HG02973 (cell line): ENCODE measurements at regions not wholly inside any gene's neighbourhood (a gene's known extent, or its start where the extent isn't known, plus 50 kb on each side); places are given as distances from the start of the nearest gene placed in this dataset.
A peak's percentile ranks its signal among the peaks of the same experiment; 100 is the strongest.

Experiments used
- ATAC-seq: cut with Tn5 transposase; IDR thresholded peaks from one replicate; pipeline ENCODE4 v1.9.1; 2021; ENCODE audit warnings: moderate library complexity; ENCODE audit not compliant: unreplicated experiment

GRCh38 chr4:149296503-149296902, 519.1 kb downstream of the IQCM start:
- ATAC-seq: no peak

DNA sequence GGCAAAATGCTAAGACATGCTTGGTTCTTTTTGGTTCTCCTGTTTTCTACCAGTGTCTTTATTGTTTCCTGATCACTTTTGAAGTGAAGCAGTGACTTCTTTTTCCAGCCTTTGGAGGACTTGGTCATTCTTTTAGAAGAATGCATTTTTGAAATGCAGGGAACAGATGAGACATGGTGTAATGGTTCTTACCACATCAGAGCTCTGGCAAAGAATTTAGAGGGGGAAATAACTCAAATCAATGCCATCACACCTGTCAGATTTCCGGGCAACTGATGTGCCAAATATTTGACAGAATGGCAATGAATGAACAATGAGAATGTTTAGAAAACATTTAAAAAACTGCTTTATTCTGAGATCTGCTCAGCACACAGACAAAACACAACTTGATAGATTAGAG, 519.6 kb downstream of the IQCM start:
- ATAC-seq: no peak

GRCh38 chr4:149294601-149295000, 521.0 kb downstream of the IQCM start:
- ATAC-seq: no peak

DNA sequence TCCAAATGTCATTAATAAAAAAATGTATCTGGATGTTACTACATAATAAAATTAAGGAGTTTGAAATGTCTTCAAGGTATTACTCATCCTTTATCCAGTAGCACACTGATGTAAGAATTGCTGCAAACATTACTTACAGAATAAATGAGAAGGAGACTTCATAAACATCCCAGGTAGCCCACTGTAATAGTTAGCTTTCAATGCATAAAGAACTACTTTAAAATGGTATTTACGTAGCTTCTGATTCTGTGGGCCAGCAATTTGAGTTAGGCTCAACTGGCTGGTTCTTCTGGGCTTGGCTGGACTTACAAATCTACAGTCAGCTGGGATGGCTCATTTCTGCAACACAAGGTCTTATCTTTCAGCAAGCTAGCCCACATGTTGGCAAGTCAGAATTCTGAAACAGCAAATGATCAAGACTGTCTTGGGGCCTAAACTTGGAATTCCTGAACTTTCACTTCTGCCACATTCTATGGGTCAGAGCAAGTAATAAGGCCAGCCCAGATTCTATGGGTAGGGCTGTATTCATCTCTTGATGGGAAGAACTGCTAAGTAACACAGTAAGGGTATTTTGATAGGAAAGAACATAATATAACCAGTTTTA, 522.5 kb downstream of the IQCM start:
- no peak for ATAC-seq

DNA sequence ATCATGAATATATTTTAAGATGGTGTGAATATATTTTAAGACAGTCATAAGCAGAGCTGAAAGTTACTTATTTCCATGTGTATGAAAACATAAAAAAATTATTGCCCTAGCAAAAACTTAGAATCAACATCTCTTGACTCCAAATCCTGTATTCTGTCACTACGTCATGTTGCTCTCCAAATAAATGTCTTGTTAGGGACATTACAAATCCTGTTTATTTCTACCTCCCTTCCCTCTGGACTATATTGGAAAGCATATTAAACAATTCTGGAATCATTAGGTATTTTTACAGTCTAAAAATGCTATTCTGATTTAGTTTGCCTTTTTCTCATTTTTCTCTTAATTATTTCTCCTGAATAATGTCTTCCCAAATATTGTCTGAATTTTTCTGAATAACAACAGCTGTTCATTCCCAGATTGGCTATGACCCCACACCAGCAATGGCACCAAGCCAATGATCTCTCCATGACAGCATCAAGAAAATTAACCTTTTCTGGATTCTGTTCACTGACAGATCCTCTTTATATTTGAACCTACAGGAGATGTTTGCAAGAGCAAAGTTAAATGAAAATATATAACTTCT, 523.1 kb downstream of the IQCM start:
- no peak for ATAC-seq

- no peak for ATAC-seq
Observed at GRCh38 chr4:149291463-149291862, 524.2 kb downstream of the IQCM start.

DNA sequence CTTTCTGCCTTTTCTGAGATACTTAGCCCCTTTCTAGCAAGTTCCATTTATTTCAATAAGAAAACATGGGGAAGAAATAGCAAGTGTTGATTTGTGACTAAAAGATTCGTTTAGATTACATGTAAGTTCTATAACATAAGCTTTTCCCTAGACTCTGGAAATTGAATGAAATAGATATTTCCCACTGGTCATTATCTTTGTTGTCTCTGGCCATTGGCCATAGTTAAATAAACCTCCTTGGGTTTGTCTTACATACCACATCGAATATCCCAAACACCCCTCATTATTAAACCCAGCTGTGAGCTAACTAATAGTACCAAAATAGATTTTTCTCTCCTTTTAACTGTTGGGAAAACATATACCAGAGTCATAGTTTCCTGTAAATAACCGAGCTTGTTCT, 534.8 kb downstream of the IQCM start:
- ATAC-seq: no peak

DNA sequence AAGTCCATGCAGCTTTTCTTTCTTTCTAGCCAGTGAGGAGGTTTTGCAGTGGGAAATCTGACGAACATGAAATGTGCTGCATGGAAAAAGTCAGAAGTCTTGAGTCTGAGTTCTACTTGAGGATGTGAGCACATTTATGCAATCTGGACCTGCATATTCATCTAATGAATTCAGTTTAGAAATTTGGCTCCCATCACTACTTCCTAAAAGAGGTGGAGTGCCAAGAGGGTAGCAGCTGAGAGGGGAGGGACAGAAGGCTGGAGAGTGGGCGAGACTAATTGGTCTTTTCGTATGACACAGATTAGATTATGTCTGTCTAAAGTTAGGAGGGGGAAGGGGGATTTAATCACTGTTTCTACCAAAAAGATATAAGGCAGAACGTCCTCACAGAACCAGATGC, 535.9 kb downstream of the IQCM start:
- ATAC-seq: no peak

DNA sequence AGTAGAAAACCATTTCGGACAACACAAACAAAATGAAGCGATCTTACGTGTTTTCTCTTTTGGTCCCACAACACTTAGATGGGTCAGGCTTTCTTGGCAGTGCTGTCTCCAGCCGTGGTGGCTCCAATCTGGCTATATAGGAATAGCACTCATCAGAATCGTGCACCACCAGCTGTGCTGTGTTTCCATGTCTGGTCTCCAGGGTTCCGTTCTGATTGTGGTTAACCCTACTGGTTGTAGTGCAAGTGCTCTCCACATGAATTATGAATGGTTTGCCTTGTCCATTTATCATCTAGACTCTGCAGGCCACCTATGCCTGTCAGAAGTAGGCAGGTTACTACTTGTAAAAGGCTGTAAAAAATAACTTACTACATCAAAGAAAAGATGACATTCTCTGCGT, 536.3 kb downstream of the IQCM start:
- no peak for ATAC-seq

- ATAC-seq: no peak
Observed at GRCh38 chr4:149277705-149278104, 537.9 kb downstream of the IQCM start.

- ATAC-seq: no peak
Observed at GRCh38 chr4:149269835-149270234, 545.8 kb downstream of the IQCM start.

GRCh38 chr4:149266301-149266700, 549.3 kb downstream of the IQCM start:
- no peak for ATAC-seq

DNA sequence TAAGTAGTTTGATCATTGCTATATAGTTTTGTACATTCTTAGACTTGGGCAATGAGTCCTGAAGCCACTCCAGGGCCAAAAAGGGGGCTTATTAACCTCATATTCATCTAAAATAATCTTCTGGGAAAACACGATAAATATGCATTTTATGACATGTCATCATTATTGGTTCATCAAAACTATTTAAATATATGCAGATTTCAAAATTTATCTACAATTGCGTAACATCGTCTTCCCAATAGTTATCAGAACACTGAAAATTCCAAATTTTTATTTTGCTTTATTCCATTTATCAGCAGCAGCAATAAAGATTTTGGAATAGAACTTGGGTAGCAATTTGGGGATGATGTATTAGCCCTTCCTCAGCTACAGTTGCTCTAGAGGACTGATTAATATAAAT, 550.0 kb downstream of the IQCM start:
- no peak for ATAC-seq

DNA sequence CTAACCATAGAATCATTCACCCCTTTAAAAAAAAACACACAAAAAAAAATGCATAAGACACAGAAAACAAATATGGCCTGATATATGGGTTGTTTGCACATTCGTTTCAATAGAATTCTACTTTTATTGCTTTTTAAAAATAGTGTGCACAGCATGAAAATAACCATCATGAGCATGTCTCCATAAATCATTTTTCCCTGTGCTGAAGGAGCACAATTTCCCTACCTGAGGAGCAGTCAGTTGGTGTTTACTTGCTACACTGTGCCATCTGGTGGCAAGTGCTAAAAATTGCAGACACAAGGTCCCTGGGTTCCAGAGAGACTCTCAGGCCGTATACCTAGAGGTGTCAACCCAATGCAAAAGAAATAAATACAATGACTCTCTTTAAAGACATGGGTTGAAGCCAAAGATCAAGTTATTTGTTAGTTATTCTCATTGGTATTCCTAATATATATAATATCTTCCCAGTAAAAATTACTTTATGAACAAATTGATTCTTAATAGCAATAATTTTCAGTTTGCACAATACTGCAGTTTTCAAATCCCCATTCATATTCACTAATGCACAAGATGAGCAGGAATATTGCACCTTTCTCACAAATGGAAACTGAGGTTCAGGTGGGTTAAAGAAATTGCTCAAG, 551.4 kb downstream of the IQCM start:
- ATAC-seq: peak; percentile 92

DNA sequence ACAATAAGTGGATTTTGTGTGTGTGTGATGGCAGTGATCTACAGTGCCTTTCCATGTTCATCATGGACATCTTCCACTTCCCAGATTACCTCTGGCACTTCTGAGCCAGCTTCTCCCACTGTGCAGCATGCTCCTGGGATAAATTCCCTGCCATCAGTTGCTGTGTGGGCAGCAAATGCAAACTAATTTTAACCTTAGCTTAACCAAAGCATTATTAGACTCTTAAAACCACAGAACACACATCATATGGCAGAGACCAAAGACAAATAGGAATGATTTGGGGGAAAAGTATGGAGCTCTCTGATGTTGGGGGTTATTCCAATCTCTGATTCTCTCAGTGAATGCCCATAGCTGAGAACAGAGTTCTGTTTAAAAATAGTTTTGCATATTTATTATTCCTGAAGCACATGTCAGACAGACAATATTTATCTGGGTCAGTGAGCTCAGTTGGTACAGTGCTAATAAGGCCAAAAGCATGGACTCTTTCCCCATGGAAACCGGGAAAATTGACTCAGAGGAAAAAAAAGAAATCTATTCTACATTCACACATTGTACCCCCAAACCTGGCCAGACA, 567.4 kb downstream of the IQCM start:
- no peak for ATAC-seq

DNA sequence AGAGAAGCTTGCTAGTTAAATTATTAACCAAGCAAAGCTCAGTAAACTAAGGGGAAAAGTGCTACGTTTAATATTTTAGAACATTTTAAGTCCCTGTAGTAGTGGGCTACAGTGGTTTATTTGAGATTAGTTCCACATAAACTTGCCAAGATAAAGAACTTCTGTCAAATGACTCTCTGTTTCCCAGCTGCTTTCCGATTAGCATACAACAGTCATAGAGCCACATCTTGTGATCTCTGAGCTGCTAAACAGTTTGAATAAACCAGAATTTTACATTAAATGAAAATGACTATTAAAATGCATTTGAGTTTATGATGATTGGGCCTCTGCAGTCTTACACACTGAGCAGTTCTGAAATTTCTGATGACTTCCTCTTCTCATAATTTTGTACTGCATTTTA, 568.5 kb downstream of the IQCM start:
- no peak for ATAC-seq

GRCh38 chr4:149245333-149245732, 570.3 kb downstream of the IQCM start:
- no peak for ATAC-seq

- ATAC-seq: no peak
Observed at GRCh38 chr4:149238097-149238496, 577.5 kb downstream of the IQCM start.

GRCh38 chr4:149234798-149235197, 580.8 kb downstream of the IQCM start:
- no peak for ATAC-seq

GRCh38 chr4:149223659-149224058, 592.0 kb downstream of the IQCM start:
- ATAC-seq: no peak

- ATAC-seq: no peak
Observed at GRCh38 chr4:149218672-149219071, 597.0 kb downstream of the IQCM start.

- no peak for ATAC-seq
Observed at GRCh38 chr4:149214301-149214700, 601.3 kb downstream of the IQCM start.
